GM13977 (cell line): ENCODE measurements at regions not wholly inside any gene's neighbourhood (a gene's known extent, or its start where the extent isn't known, plus 50 kb on each side); places are given as distances from the start of the nearest gene placed in this dataset.
A peak's percentile ranks its signal among the peaks of the same experiment; 100 is the strongest.

ENCODE experiments used
- DNase-seq: peaks from one replicate; pipeline ENCODE4 v3.0.0; 2012; ENCODE audit warnings: low spot score
- in situ Hi-C: fragments of 300-500 bp; cut with MboI; formaldehyde crosslinking; loops from one replicate; pipeline ENCODE4 v1.12.0; 2022; ENCODE audit warnings: low sequenced_read_pairs, low pct_unique_long_range_greater_than_20kb, mixed read lengths, inconsistent platforms; ENCODE audit not compliant: unreplicated experiment
- TF ChIP-seq, protein P1 (sequence below): IDR thresholded peaks from 2 replicates; pipeline ENCODE4 v1.5.1; 2012; ENCODE audit warnings: mild to moderate bottlenecking, control low read depth; ENCODE audit not compliant: insufficient read depth; ENCODE audit errors: extremely low read depth, missing control alignments

DNA sequence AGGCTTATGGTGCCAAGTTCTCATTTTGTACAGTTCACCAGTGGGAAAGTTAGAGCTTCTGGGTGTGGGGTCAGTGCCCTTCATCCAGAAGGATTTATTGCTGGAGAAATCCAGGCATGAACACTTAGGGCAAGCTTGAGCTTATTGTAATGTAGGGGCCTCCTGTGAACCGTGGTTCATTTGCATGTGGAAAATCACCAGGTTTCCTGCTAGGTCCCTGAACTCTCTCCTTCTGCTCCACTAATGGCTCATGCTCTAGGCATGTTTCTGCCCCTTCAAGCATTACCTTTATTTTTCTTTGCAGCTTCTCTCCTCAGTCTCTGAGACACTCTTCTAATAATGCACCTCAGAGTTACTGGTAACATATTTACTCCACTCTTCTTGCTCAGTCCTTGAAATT is 79.3 kb upstream of the FAM98A start:
- TF ChIP-seq, protein P1, sequence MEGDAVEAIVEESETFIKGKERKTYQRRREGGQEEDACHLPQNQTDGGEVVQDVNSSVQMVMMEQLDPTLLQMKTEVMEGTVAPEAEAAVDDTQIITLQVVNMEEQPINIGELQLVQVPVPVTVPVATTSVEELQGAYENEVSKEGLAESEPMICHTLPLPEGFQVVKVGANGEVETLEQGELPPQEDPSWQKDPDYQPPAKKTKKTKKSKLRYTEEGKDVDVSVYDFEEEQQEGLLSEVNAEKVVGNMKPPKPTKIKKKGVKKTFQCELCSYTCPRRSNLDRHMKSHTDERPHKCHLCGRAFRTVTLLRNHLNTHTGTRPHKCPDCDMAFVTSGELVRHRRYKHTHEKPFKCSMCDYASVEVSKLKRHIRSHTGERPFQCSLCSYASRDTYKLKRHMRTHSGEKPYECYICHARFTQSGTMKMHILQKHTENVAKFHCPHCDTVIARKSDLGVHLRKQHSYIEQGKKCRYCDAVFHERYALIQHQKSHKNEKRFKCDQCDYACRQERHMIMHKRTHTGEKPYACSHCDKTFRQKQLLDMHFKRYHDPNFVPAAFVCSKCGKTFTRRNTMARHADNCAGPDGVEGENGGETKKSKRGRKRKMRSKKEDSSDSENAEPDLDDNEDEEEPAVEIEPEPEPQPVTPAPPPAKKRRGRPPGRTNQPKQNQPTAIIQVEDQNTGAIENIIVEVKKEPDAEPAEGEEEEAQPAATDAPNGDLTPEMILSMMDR, result no peak
- in situ Hi-C loops, result no loop called here
- no peak for DNase-seq

DNA sequence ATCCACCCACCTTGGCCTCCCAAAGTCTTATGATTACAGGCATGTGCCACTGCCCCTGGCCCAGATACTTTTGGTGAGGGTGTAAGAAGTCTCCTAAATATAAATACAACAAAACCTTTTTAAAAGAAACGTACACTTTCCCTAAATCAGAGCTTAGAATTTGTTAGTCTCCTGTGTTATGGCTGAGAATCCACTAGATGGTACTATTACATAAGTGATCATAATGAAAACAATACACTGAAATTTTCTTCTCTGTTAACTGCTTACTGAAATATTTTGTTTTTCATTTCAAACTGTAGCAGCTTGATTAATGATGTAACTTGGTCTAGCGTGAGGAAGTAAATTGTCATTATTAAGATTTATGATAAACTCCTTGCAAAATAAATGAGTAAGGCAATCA is 74.8 kb upstream of the FAM98A start:
- in situ Hi-C loops, result no loop called here
- peak; percentile 12 for DNase-seq
- TF ChIP-seq, protein P1, result peak; percentile 53

DNA sequence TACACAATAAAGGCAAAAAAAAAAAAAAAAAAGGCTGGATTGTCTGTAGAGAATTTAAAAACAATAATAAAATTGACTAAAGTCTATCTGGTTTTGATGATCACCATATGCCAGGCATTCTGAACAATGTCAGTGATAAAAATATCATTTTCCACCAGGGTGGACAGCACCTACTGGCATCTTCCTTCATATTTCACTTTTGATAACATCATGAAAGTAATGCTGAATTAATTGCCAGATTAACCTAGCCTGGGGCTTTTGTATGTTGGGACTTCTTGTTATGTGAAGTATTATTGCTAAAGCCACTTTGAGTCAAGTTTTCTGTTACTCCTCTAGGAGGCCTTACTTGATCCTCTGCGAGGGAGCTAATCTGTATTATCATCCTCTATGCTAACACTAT is 73.8 kb upstream of the FAM98A start:
- TF ChIP-seq, protein P1, result no peak
- in situ Hi-C loops, result no loop called here
- no peak for DNase-seq

DNA sequence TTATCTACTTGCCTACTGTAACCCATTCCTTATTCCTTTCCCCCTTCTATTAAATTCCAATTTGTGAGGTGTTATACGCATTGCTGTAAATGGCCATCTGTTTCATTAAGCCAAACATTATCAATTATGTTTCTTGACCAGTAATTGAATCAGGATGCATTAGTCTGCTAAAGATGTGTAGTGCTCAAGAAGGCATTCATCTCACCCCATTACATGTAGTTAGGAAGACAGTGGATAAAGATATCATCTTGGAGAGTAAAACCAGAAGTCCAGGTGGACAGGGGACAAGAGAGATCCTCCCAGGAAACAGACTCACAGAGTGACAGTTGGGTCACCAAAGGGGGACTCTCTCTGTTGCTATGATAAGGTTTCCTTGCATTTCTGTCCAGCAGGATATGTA is 73.3 kb upstream of the FAM98A start:
- DNase-seq, result no peak
- TF ChIP-seq, protein P1, result no peak
- in situ Hi-C loops, result no loop called here

GRCh38 chr2:33671198-33671597 is 72.1 kb upstream of the FAM98A start:
- TF ChIP-seq, protein P1, result no peak
- in situ Hi-C loops, result no loop called here
- DNase-seq, result no peak

GRCh38 chr2:33670392-33670937 is 71.4 kb upstream of the FAM98A start:
- TF ChIP-seq, protein P1, result no peak
- no peak for DNase-seq
- in situ Hi-C loops, result no loop called here

GRCh38 chr2:33666879-33667278 is 67.8 kb upstream of the FAM98A start:
- TF ChIP-seq, protein P1, result no peak
- in situ Hi-C loops, result no loop called here
- DNase-seq, result no peak
